Keratinocyte (primary cell): ENCODE measurements at regions not wholly inside any gene's neighbourhood (a gene's known extent, or its start where the extent isn't known, plus 50 kb on each side); places are given as distances from the start of the nearest gene placed in this dataset.

ENCODE experiments used
- DNase-seq: peaks from one replicate; pipeline ENCODE4 v3.0.0-alpha.2; 2011; ENCODE audit warnings: low read depth, missing footprints, low spot score
- FAIRE-seq: peaks from 2 replicates; lab custom pipeline; 2011; peaks lifted over from hg19 to GRCh38; lab: Jason Lieb, UNC
- H2AFZ ChIP-seq: 2 replicates; pipeline ENCODE4 v1.6.0; 2012; ENCODE audit warnings: low read length, control low read depth, inconsistent platforms; ENCODE audit not compliant: control insufficient read depth
- H3K27ac ChIP-seq: 2 replicates; pipeline ENCODE4 v1.5.1; 2011; ENCODE audit warnings: low read length; ENCODE audit not compliant: control insufficient read depth, insufficient read depth
- H3K27me3 ChIP-seq: 3 replicates; pipeline ENCODE4 v1.6.0; 2011; ENCODE audit warnings: low read length; ENCODE audit not compliant: control insufficient read depth, insufficient read depth; ENCODE audit errors: extremely low read depth
- H3K36me3 ChIP-seq, 2 experiments: 2 replicates in 1 of 2; 3 replicates in 1 of 2; pipeline ENCODE4 v1.5.1; 2011; ENCODE audit warnings: low read length in 2 of 2, mild to moderate bottlenecking in 1 of 2; ENCODE audit not compliant: control insufficient read depth in 2 of 2, insufficient read depth in 2 of 2; ENCODE audit errors: extremely low read depth in 1 of 2
- H3K4me1 ChIP-seq: 3 replicates; pipeline ENCODE4 v1.5.1; 2011; ENCODE audit warnings: low read length; ENCODE audit not compliant: control insufficient read depth, insufficient read depth; ENCODE audit errors: extremely low read depth
- H3K4me2 ChIP-seq: 3 replicates; pipeline ENCODE4 v1.6.0; 2011; ENCODE audit warnings: low read depth, low read length; ENCODE audit not compliant: control insufficient read depth, insufficient read depth; ENCODE audit errors: extremely low read depth
- H3K4me3 ChIP-seq, 3 experiments: fragments of 200-600 bp in 1 of 3; sonication (generic) in 1 of 3; 2 replicates in 2 of 3; 3 replicates in 1 of 3; pipeline ENCODE4 v1.5.1; 2011 to 2016; ENCODE audit warnings: low read length in 3 of 3, mild to moderate bottlenecking in 3 of 3, control low read depth in 2 of 3, inconsistent platforms in 1 of 3, low read depth in 1 of 3, mixed read lengths in 1 of 3, mixed run types in 1 of 3, moderate library complexity in 1 of 3; ENCODE audit not compliant: control insufficient read depth in 2 of 3, insufficient read depth in 2 of 3; ENCODE audit errors: extremely low read depth in 1 of 3
- H3K79me2 ChIP-seq: 2 replicates; pipeline ENCODE4 v1.6.0; 2012; ENCODE audit warnings: low read length; ENCODE audit not compliant: control insufficient read depth, insufficient read depth
- H3K9ac ChIP-seq: 3 replicates; pipeline ENCODE4 v1.6.0; 2011; ENCODE audit warnings: low read length; ENCODE audit not compliant: control insufficient read depth, insufficient read depth; ENCODE audit errors: extremely low read depth
- H3K9me1 ChIP-seq: 3 replicates; pipeline ENCODE4 v1.6.0; 2011; ENCODE audit warnings: low read length; ENCODE audit not compliant: control insufficient read depth, insufficient read depth; ENCODE audit errors: extremely low read depth
- H3K9me3 ChIP-seq: 2 replicates; pipeline ENCODE4 v1.5.1; 2012; ENCODE audit warnings: low read depth, low read length; ENCODE audit not compliant: control insufficient read depth
- H4K20me1 ChIP-seq: 3 replicates; pipeline ENCODE4 v1.6.0; 2011; ENCODE audit warnings: low read length; ENCODE audit not compliant: control insufficient read depth, insufficient read depth; ENCODE audit errors: extremely low read depth
- CTCF ChIP-seq, 3 experiments: IDR thresholded peaks in 1 of 3; conservative IDR thresholded peaks in 1 of 3; optimal IDR thresholded peaks in 1 of 3; 2 replicates in 2 of 3; 3 replicates in 1 of 3; pipeline versions ENCODE3 to v1.5.1; 2011; ENCODE audit warnings: low read length in 3 of 3, mild to moderate bottlenecking in 3 of 3, moderate library complexity in 2 of 3, control low read depth in 1 of 3, inconsistent platforms in 1 of 3; ENCODE audit not compliant: insufficient read depth in 2 of 3; ENCODE audit errors: extremely low read depth in 1 of 3
- EZH2 ChIP-seq: IDR thresholded peaks from one replicate; pipeline ENCODE4 v1.6.1; 2012; ENCODE audit warnings: inconsistent platforms, mild to moderate bottlenecking, low read length, moderate library complexity
- dilution Hi-C: fragments of 300-500 bp; cut with MboI; formaldehyde crosslinking; loops from one replicate; pipeline ENCODE4 v1.7.0; 2020; ENCODE audit warnings: low sequenced_read_pairs; ENCODE audit not compliant: extremely low pct_ligation_motif_present

- no peaks in the 10 kb centered on the region for H3K36me3 ChIP-seq
- H3K27ac ChIP-seq, result no peak overlapping the region
- dilution Hi-C loops, result no loop called here
- H2AFZ ChIP-seq, result no peak overlapping the region
- no peaks in the 10 kb centered on the region for H3K27me3 ChIP-seq
- H3K9ac ChIP-seq, result no peak overlapping the region
- FAIRE-seq (no peak), DNase-seq (no peak)
- no peaks in the 10 kb centered on the region for H3K4me1 ChIP-seq
- H4K20me1 ChIP-seq, result no peaks in the 10 kb centered on the region
- TF ChIP-seq EZH2 (no peak), CTCF (optimal IDR thresholded peaks at IDR 0.05 in 1 of 3, IDR thresholded peaks at IDR 0.05 in 1 of 3, conservative IDR thresholded peaks at IDR 0.05 in 1 of 3; ENCODE audit: extremely low read depth in 1 of 3, insufficient read depth in 2 of 3, low read length in 3 of 3) (no peak)
- H3K4me3 ChIP-seq, result no peak overlapping the region
- no peaks in the 10 kb centered on the region for H3K9me1 ChIP-seq
- no peak overlapping the region for H3K4me2 ChIP-seq
- no peaks in the 10 kb centered on the region for H3K79me2 ChIP-seq
- no peaks in the 10 kb centered on the region for H3K9me3 ChIP-seq
These were observed 144.9 kb upstream of the ID2 start for GRCh38 chr2:8536686-8537561.

GRCh38 chr2:8537562-8538155, 144.2 kb upstream of the ID2 start:
- Histone ChIP-seq H4K20me1 (no peaks in the 10 kb centered on the region), H3K27me3 (no peaks in the 10 kb centered on the region), H3K4me2 (no peak overlapping the region), H2AFZ (no peak overlapping the region), H3K36me3 (no peaks in the 10 kb centered on the region), H3K4me1 (no peaks in the 10 kb centered on the region), H3K27ac (no peak overlapping the region), H3K9ac (no peak overlapping the region), H3K4me3 (no peak overlapping the region), H3K79me2 (no peaks in the 10 kb centered on the region), H3K9me1 (no peaks in the 10 kb centered on the region), H3K9me3 (no peaks in the 10 kb centered on the region)
- no peak for FAIRE-seq
- no peak for DNase-seq
- dilution Hi-C loops, result no loop called here
- TF ChIP-seq EZH2 (no peak), CTCF (optimal IDR thresholded peaks at IDR 0.05 in 1 of 3, IDR thresholded peaks at IDR 0.05 in 1 of 3, conservative IDR thresholded peaks at IDR 0.05 in 1 of 3; ENCODE audit: extremely low read depth in 1 of 3, insufficient read depth in 2 of 3, low read length in 3 of 3) (no peak)
